HFFc6 (cell line): ENCODE measurements at regions not wholly inside any gene's neighbourhood (a gene's known extent, or its start where the extent isn't known, plus 50 kb on each side); places are given as distances from the start of the nearest gene placed in this dataset.
A peak's percentile ranks its signal among the peaks of the same experiment; 100 is the strongest.

Source experiments
- DNase-seq: peaks from one replicate; pipeline ENCODE4 v3.0.0-alpha.2; 2018
- H3K27ac Mint-ChIP-seq: 2 replicates; pipeline ENCODE4 v1.8.0; 2020; ENCODE audit warnings: mild to moderate bottlenecking, mixed read lengths
- H3K27me3 Mint-ChIP-seq: 2 replicates; pipeline ENCODE4 v1.8.0; 2021; ENCODE audit warnings: mild to moderate bottlenecking, moderate library complexity, mixed read lengths; ENCODE audit not compliant: insufficient read depth
- H3K36me3 Mint-ChIP-seq: 2 replicates; pipeline ENCODE4 v1.8.0; 2021; ENCODE audit warnings: low read depth, mixed read lengths
- H3K4me1 Mint-ChIP-seq: 2 replicates; pipeline ENCODE4 v1.8.0; 2020; ENCODE audit warnings: low read depth, mixed read lengths
- H3K4me3 Mint-ChIP-seq: 2 replicates; pipeline ENCODE4 v1.8.0; 2020; ENCODE audit warnings: mild to moderate bottlenecking, moderate library complexity, mixed read lengths
- H3K9me3 Mint-ChIP-seq: 2 replicates; pipeline ENCODE4 v1.8.0; 2020; ENCODE audit warnings: mild to moderate bottlenecking, mixed read lengths
- TF ChIP-seq, protein P1 (sequence below): fragments of 200-600 bp; sonication (generic); IDR thresholded peaks from 2 replicates; pipeline ENCODE4 v1.5.0; 2021; ENCODE audit warnings: antibody characterized with exemption, mild to moderate bottlenecking

- DNase-seq, result no peak
- no peaks in the 10 kb centered on the region for H3K9me3 Mint-ChIP-seq
- no peaks in the 10 kb centered on the region for H3K4me1 Mint-ChIP-seq
- H3K27ac Mint-ChIP-seq, result no peak overlapping the region
- TF ChIP-seq, protein P1, sequence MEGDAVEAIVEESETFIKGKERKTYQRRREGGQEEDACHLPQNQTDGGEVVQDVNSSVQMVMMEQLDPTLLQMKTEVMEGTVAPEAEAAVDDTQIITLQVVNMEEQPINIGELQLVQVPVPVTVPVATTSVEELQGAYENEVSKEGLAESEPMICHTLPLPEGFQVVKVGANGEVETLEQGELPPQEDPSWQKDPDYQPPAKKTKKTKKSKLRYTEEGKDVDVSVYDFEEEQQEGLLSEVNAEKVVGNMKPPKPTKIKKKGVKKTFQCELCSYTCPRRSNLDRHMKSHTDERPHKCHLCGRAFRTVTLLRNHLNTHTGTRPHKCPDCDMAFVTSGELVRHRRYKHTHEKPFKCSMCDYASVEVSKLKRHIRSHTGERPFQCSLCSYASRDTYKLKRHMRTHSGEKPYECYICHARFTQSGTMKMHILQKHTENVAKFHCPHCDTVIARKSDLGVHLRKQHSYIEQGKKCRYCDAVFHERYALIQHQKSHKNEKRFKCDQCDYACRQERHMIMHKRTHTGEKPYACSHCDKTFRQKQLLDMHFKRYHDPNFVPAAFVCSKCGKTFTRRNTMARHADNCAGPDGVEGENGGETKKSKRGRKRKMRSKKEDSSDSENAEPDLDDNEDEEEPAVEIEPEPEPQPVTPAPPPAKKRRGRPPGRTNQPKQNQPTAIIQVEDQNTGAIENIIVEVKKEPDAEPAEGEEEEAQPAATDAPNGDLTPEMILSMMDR, result no peak
- H3K4me3 Mint-ChIP-seq, result no peak overlapping the region
- no peaks in the 10 kb centered on the region for H3K27me3 Mint-ChIP-seq
- no peaks in the 10 kb centered on the region for H3K36me3 Mint-ChIP-seq
These were observed 646.2 kb downstream of the IPMK start for GRCh38 chr10:57621466-57621865.

DNA sequence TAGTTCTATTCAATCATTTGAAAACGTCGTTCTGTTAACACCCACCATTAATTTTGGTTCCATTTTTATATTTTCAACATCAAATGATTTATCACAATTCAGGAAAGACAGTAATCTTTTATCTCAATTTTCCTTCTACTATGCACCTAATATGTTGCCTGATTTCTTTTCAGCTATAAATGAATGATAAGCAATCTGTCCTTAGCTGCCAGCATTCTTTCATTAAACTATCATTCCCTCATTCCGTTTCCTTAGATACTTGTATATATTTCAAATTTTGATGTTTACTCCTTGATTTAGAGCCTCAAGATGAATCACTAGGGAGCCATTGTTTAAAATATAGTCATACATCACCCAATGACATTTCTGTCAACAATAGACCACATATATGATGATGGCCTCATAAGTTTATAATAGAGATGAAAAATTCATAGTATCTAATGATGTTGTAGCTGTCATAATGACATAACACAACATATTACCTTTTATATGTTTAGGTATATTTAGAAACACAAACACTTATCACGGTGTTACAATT lies 661.7 kb downstream of the IPMK start:
- Mint-ChIP-seq H3K4me3 (no peak overlapping the region), H3K27ac (no peak overlapping the region), H3K4me1 (no peaks in the 10 kb centered on the region), H3K27me3 (no peaks in the 10 kb centered on the region; the same call in 1 of the 2 replicates), H3K9me3 (no peaks in the 10 kb centered on the region), H3K36me3 (no peaks in the 10 kb centered on the region)
- DNase-seq, result no peak
- TF ChIP-seq, protein P1, result no peak

DNA sequence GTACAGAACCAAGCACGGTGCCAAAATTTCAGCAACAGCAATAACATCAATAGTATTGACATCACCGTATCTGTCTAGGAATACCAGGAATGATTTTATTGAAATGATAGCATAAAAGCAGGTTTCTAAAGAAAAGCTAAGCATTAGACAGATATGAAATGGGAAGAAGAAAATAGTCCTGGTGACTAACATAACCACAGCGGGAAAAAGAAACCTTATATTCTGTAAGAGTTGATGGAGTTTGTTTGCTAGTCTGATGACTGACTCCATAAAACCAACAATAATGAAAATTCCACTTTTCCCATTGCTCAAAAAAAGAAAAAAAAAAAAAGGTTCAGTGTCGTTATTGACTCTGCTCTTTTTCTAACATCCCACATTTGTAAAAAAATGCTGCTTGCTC lies 668.3 kb downstream of the IPMK start:
- H3K27ac Mint-ChIP-seq, result no peak overlapping the region
- H3K36me3 Mint-ChIP-seq, result no peaks in the 10 kb centered on the region
- no peaks in the 10 kb centered on the region for H3K4me1 Mint-ChIP-seq
- H3K27me3 Mint-ChIP-seq, result peaks cover 2% of the 10 kb centered on the region
- no peaks in the 10 kb centered on the region for H3K9me3 Mint-ChIP-seq
- DNase-seq, result no peak
- TF ChIP-seq, protein P1, result no peak
- H3K4me3 Mint-ChIP-seq, result no peak overlapping the region

DNA sequence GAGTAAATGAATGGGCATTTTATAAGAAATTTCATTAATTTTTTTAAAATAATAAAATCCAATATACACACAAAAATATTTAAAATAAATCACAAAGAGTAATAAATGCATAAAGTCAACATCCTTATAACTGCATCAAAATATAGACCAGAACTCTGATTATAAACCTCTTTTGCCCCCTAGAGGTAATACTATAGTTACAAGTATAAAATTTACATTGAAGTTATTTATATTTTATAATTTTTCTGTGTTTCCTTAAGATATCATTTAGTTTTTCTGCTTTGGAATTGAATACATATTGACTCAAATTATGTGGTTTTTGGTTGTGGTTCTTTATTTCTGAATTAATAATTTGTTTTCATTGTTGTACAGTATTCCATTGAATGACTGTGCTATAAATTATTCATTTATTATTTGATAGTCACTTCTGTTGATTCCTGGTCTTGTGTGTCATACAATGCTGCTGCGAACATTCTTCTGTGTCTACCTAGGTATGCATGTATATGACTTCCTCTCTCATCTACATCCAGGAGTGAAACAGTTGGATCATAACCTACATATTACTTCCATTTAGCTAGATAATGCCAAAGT lies 673.6 kb downstream of the IPMK start:
- Mint-ChIP-seq H3K27me3 (peaks cover 2% of the 10 kb centered on the region; the same call in 1 of the 2 replicates), H3K4me3 (no peak overlapping the region), H3K27ac (no peak overlapping the region), H3K36me3 (no peaks in the 10 kb centered on the region), H3K9me3 (no peaks in the 10 kb centered on the region; the same call in 1 of the 2 replicates), H3K4me1 (no peaks in the 10 kb centered on the region)
- TF ChIP-seq, protein P1, result peak; percentile 60
- no peak for DNase-seq

DNA sequence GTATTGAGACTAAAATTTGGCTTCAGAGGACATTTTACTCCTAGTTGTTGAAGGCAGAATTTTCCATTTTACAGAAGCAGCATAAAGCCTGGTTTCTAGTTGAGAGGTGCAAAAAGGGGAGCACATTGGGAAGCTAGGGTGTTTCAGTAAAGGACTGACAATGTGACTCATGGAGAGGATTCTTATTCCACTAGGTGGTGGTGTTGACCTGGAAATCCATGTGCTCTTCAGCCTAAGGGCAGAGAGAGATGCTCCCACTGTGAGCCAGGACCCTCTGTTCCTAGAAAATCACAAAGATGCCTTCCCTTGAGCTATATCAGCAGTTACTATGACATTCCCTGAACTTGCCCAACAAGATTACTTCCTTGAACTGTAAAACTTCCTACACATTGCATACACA lies 687.8 kb downstream of the IPMK start:
- peaks cover 9% of the 10 kb centered on the region for H3K9me3 Mint-ChIP-seq
- no peaks in the 10 kb centered on the region for H3K36me3 Mint-ChIP-seq
- H3K27me3 Mint-ChIP-seq, result no peaks in the 10 kb centered on the region
- no peak for DNase-seq
- H3K4me3 Mint-ChIP-seq, result no peak overlapping the region
- H3K4me1 Mint-ChIP-seq, result no peaks in the 10 kb centered on the region
- TF ChIP-seq, protein P1, result peak; percentile 70
- H3K27ac Mint-ChIP-seq, result no peak overlapping the region
